Fibroblast of gingiva (primary cell): ENCODE measurements at regions not wholly inside any gene's neighbourhood (a gene's known extent, or its start where the extent isn't known, plus 50 kb on each side); places are given as distances from the start of the nearest gene placed in this dataset.
A peak's percentile ranks its signal among the peaks of the same experiment; 100 is the strongest.

Experiments
- DNase-seq: peaks from one replicate; pipeline ENCODE4 v3.0.0-alpha.2; 2011; ENCODE audit warnings: low read depth

DNA sequence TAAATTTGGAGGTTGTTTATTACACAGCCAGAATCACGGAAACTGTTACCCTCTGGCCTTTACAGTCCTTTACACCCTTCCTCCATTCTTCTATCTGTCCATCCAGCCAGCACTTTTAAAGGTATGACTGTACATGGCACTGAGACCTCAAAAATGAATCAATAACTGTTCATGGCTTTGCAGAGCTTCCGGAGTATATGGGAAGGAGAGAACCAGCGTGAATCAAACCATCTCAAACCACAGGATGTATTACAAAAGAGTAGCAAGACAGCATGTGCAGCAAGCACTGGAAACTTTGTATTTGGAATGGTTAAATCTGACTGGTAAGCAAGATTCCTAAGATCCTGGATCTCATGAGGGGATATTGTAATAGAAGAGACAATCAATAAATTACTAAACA lies 228.5 kb upstream of the CASK start:
- DNase-seq: no peak

DNA sequence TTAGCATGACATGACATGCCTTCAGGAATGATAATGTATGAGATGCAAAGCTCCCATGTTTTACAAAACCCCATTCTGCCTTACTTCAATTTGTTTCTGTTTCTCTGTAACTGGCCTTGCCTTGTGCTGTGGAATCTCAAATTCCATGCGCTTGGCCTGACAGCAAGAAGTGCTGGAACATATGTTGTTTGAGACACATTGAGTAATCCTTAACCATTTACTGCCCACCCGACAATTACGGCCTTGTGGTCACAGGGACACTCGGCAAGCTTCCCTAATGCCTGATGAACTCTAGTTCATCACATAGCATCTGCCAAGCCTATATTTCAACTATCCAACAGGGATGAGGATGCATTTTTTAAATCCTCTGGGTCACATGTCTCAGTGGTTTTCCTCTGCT lies 226.4 kb upstream of the CASK start:
- peak; percentile 0 for DNase-seq

DNA sequence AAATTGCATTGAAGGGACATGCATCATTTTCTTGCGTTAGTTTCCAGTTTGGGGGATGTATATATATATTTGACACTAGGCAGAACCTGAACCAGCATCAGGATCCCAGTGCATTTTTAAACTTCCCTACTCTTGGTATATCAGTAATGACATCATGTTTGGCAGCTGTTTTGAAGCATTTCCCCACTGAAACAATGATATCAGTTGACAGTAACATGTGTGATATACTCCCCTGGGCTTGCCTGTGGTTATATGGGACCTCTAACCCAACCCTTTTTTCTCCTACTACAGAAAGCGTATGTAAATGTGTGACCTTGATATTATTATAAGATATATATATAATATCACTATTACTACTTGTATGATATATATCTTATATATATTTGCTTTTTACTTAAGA lies 225.9 kb upstream of the CASK start:
- DNase-seq: no peak

DNA sequence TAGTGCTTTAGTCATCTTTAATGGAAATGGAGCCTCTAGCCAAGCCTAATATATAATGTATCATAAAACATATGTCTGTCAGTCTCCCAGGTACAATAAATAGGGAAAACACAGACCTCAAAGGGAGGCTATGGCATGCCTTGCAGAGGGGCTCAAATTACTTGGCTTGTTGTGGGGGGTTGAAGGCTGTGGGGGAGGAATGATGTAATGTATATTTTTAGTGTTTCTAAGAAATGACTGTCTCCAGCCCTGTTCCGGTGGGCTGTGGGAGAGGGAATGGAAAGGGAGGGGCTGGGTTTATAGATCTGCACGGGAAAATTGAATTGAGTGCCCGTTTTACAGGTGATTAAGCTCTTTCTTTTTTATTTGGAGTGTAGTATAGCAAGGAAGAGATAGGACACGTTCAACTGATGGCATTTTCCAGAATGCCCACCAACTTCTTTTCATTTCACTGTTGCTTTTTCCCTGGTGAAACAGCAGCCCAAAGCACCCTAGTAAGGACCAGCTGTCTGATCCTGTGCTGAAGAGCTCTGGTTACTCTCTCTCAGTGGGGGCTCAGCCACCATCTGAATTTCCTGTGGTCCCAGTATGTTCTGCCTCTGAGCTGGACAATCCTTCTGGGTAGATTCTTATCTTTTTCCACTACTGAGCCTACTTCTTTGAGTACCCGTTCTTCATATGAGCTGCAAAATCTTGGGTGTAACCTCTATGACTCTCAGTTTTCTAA lies 220.7 kb upstream of the CASK start:
- DNase-seq: no peak

- DNase-seq: no peak
Observed at GRCh38 chrX:42140320-42140719, 217.0 kb upstream of the CASK start.

DNA sequence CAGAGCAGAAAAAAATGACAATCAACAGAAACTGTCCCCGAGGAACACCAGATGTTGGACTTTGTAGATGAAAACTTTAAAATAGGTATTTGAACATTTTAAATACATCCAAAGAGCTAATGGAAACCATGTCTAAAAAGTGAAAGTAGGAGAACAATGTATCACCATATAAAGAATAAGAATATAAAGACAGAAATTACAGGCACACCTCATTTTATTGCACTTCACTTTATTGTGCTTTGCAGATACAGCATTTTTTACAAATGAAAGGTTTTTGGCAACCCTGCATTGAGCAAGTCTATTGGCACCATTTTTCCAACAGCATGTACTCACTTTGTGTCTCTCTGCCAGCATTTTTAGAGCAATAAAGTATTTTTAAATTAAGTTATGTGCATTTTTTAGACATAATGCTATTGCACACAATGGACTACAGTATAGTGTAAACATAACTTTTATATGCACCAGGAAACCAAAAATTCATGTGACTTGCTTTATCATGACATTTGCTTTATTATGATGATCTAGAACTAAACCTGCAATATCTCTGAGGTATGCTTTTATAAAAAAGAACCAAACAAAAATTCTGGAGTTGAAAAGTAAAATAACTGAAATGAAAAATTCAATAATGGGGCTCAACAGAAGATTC lies 212.4 kb upstream of the CASK start:
- DNase-seq: no peak

DNA sequence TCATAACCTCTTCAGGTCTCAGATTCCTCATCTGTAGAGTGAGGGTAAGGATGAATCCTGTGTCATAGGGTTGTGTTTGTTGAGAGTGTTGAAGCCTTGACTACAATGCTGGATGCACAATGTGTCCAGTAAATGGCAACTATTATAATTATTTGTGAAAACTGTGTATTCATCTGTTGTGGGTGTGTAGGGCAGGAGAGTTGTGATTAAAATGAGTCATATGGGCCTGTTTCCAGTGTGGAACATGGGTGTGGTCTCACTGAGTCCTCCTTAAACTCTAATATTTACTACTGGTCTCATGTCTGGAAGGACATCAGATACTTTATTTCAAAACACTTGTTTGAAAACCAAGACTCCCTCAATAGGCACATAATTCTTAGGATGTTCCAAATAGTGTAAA lies 208.5 kb upstream of the CASK start:
- DNase-seq: no peak

DNA sequence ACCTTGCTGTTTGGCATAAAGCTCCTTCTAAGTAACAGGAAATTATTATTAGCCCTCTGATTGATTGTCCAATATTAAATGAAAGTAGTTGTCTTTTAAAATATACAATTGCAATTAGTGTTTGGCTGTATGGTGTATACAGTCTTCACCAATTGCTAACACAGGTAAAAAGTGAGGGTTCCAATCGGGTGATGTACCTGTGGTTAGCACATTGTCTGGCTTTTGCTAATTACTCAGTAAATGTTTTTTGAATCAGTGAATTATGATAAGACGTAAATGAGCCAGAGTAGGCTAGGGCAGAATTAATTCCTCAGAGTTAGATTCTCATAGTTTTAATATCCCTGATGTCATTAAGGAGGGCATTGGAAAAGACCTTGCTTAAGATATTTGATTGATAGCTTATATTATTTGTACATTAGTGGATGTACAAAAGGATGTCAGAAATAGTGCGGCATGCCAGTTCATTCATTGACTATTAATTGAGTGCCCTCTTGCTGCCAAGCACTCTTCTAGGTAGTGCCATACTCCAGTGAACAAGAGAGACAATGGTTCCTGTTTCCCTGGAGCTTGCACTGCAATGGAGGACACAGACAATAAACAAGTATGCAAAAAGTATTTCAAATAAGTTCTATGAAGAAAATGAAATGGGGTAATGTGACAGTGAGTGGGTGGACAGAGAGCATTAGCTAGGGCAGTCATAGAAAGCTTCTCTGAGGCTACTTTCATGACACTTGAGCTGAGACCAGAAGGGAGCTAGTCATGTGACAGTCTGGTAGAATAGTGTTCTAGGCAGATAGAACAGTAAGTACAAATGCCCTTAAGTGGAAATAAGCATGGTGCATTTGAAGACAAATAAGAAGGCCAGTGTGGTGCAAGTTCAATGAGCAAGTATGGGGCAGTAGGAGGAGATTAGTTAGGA lies 205.9 kb upstream of the CASK start:
- no peak for DNase-seq

DNA sequence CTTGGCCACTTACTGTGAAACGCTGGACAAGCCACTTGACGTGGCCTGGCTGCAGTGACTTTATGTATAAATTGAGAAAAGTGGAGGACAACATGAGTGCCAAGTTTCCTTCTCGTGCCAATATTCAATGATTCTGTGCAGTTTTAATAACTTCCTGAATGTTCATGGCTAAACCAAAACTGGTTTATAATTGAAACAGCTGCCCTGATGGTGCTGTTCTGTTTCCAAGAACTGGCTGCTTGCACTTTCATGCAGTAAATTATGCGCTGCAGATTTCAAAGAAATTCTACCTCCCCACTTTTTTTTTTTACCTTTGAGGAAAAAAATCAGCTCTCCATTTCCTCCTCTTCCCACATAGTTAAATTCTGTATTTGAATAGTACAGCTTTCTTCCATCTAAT lies 205.2 kb upstream of the CASK start:
- DNase-seq: no peak

DNA sequence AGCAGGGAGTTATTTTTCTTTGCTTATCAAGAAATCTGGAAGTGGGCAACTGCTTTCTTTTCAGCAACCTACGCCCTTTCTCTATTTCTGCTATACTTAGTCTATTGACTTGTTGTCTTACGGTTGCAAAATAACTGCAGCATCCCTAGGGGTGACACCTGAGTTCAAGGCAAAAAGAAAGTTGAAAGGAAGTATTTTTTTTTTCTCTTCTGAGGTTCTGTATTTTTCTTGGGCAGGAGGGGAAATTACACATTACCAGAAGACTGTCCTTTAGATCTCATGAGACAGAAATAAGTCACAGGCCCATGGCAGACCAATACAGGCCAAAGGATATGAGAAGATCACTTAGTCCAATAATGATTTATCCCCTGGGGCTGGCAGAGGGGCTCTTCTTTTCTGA lies 204.7 kb upstream of the CASK start:
- no peak for DNase-seq

GRCh38 chrX:42127563-42127962 lies 204.2 kb upstream of the CASK start:
- no peak for DNase-seq

GRCh38 chrX:42123369-42123768 lies 200.0 kb upstream of the CASK start:
- DNase-seq: no peak

DNA sequence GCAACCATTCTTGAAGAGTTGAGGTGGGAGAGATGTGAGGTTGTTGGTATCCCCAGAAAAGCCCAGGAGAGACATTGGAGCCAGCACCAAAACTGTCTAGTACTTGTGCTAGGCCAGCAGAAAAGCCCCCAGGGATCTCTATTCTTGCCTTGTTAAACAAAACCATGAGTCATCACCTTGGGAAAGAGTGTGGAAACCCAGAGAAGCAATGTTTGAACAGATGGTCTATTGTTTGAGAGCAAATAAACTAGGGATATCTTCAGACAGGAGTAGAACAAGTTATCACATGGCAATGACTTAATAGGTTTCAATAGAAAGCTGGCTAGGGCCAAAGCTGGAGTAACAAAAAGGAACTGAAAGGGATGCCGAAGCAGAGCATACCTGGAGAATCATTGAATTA lies 195.7 kb upstream of the CASK start:
- DNase-seq: peak; percentile 52

DNA sequence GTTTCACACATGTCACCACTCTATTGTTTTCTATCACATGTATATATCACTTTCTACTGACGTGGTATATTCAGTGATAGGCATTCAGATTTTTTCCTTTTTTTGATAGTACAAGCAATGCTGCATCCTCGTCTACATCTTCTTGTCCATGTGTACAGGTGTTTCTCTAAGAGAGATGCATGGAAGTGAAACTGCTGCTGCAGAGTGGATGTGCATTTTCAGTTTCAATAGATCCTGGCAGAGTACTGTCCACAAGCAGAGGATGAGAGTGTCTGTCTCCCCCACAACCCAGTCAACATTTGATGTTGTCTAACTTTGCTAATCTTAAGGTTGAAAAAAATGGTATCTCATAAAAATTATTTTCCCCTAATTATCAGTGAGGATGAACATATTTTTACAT lies 194.0 kb upstream of the CASK start:
- DNase-seq: no peak

DNA sequence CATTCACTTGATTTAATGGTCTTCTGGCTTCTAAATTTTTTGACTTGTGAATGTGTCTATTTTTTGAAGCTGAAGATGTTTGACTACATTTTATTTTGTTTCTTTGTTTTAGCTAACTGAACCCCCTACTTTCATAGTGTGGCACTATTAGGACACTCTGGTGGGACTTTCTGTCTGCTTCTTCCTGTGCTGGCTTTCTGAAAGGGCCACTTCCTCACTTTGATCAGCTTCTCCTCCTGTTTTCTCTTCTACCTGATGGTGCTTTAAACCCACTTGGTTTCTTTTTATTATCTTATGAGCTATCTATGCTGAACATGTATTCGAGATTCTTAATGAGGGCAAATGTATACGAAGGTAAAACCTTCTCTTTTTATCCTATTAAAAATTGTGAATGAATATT lies 186.1 kb upstream of the CASK start:
- no peak for DNase-seq

- no peak for DNase-seq
Observed at GRCh38 chrX:42107495-42108488, 184.4 kb upstream of the CASK start.

- peak; percentile 1 for DNase-seq
Observed at GRCh38 chrX:42106556-42106955, 183.2 kb upstream of the CASK start.

GRCh38 chrX:42102586-42103282 lies 179.4 kb upstream of the CASK start:
- no peak for DNase-seq

DNA sequence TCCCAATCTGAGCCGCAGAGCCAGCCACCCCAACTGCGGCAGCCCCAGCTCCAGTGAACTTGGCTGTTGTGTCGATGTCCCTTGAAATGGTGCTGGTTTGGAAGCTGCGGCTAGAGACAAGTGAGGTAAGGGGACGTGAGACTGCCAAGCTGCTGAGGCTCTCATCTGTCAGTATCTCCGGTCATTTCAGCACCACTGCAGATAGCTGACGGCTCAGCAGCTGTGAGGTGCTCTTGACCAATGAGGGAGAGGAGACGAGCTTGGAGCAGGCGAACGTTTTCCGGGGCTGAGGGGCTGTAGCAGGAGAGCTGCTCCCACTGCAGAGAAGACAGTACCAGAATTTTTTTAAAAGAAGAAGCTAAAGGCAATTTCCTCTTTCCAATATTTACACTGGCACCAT lies 175.5 kb upstream of the CASK start:
- no peak for DNase-seq

DNA sequence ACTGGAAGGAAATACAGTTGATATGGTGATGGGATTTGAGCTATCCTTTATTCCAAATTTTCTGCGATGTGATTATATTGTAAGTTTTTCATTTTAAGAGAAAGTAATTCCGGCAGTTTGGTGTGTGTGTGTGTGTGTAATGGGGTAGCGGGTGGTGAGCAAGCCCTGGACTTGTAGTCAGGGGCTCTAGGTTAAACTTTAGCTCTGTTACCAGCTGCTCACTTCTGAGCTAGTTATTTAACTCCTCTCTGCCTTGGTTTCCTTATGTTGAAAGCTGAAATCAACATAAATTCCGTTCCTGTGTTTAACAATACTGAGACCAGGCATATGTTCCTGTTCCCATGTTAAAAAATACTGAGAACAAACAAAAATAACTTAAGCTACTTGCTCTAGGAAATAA lies 174.1 kb upstream of the CASK start:
- DNase-seq: no peak

DNA sequence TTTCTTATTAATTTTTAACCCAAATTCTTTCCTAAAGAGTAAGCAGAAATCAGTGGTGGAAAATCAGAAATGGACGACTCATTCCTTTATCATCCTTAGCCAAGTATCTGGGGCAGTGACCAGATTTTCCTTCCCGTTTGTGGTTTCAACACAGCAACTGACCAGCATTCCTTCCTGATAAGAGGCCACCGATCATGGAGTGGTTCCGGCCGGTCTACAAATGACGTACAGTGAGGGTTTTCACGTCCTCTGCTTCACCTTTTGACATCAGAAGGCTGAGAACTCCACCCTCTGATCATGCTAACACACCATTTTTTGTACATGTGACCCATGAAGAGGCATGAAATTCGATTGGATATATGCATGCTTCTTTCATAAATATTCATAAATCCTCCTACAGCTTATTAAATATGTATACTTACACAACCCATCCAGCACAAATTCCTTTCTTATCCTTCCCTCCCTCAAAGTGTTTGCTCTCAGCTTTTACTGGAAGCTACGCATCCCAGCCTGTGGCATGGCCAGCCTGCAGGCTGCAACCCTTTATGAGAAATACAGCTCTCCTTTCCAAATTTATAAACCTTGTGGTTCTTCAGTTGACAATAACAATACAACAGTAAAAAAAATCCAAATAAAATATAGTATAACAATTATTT lies 173.0 kb upstream of the CASK start:
- peak; percentile 44 for DNase-seq
